Adrenal gland (tissue), 5 donors: ENCODE measurements at regions not wholly inside any gene's neighbourhood (a gene's known extent, or its start where the extent isn't known, plus 50 kb on each side); places are given as distances from the start of the nearest gene placed in this dataset.

Source experiments
- POLR2A ChIP-seq, 2 donors: fragments of 450-650 bp; IDR thresholded peaks; one replicate each; pipeline ENCODE4 v1.6.1; 2017; ENCODE audit warnings: antibody characterized with exemption in 2 of 2, mild to moderate bottlenecking in 2 of 2, moderate library complexity in 1 of 2
- TF ChIP-seq, protein P1 (sequence below), 6 experiments: fragments of 450-650 bp in 4 of 6; fragments of 200-600 bp in 2 of 6; sonication (generic) in 1 of 6; IDR thresholded peaks; 1 replicate in 5 of 6; 2 replicates in 1 of 6; pipeline versions ENCODE4 v1.5.1 to v1.8.0; 2016 to 2021; ENCODE audit warnings: antibody characterized with exemption in 6 of 6, mild to moderate bottlenecking in 2 of 6, moderate library complexity in 1 of 6
- donor health status: DM: no; HTN: no; CAD: no.

DNA sequence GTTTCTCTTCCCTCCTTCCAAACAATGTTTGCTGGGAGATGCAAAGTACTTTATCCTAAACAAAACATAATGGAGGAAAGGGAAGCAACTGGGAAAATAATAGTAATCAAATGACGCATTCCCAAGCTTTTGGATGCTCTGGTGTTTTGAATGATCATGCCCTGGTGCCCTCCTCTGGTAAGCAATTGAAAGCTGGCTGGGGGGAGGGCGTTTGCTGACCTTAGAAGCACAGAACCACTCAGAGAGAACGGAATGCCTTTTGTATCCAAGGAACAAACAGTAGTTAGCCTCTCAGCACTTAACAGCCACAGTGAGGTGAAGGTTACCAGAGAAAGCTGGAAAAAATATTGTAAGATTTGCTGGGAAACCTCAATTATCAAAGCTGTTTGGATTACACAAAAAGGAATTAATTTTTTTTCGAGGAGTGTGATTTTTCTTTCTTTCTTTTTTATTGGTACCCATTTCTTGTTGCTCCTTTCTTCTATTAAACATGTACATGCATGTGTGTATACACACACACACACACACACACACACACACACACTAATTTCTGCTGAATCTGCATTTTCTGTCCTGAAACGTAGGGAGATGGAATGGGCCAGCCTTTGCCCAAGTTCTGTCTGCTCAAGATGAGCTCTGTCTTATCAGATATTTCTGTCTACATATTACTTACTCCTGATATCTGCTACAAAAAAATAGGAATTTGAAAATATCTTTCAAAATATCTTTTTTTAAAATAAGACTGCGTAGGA lies 155.8 kb upstream of the IGFBP7 start:
- TF ChIP-seq, protein P1, sequence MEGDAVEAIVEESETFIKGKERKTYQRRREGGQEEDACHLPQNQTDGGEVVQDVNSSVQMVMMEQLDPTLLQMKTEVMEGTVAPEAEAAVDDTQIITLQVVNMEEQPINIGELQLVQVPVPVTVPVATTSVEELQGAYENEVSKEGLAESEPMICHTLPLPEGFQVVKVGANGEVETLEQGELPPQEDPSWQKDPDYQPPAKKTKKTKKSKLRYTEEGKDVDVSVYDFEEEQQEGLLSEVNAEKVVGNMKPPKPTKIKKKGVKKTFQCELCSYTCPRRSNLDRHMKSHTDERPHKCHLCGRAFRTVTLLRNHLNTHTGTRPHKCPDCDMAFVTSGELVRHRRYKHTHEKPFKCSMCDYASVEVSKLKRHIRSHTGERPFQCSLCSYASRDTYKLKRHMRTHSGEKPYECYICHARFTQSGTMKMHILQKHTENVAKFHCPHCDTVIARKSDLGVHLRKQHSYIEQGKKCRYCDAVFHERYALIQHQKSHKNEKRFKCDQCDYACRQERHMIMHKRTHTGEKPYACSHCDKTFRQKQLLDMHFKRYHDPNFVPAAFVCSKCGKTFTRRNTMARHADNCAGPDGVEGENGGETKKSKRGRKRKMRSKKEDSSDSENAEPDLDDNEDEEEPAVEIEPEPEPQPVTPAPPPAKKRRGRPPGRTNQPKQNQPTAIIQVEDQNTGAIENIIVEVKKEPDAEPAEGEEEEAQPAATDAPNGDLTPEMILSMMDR (IDR thresholded peaks at IDR 0.05) = no peak
- no peak for TF ChIP-seq POLR2A (IDR thresholded peaks at IDR 0.05)
